ENCODE measurements at regions not wholly inside any gene's neighbourhood (a gene's known extent, or its start where the extent isn't known, plus 50 kb on each side); places are given as distances from the start of the nearest gene placed in this dataset.

- DNase-seq (ENCODE audit: low read depth in 1 of 2, low spot score in 2 of 2), result no peak
- no peaks in the 10 kb centered on the region for H3K9me3 ChIP-seq (replicated peaks)
- no peaks in the 10 kb centered on the region for H3K36me3 ChIP-seq
- no peaks in the 10 kb centered on the region for H3K27me3 ChIP-seq (replicated peaks)
- H3K4me1 ChIP-seq (replicated peaks), result peaks cover 53% of the 10 kb centered on the region
- H3K4me3 ChIP-seq, result no peak overlapping the region
- no peak overlapping the region for H3K27ac ChIP-seq
Measured at GRCh38 chr6:56759521-56759920, 116.8 kb upstream of the DST start.

- no peak overlapping the region for H3K27ac ChIP-seq
- no peak for DNase-seq (ENCODE audit: low read depth in 1 of 2, low spot score in 2 of 2)
- no peaks in the 10 kb centered on the region for H3K9me3 ChIP-seq (replicated peaks)
- H3K4me3 ChIP-seq, result no peak overlapping the region
- no peaks in the 10 kb centered on the region for H3K27me3 ChIP-seq (replicated peaks)
- H3K4me1 ChIP-seq (replicated peaks), result peaks cover 49% of the 10 kb centered on the region
- H3K36me3 ChIP-seq, result no peaks in the 10 kb centered on the region
Measured at GRCh38 chr6:56758553-56758952, 115.9 kb upstream of the DST start.

GRCh38 chr6:56758120-56758519 is 115.4 kb upstream of the DST start:
- Histone ChIP-seq H3K4me3 (no peak overlapping the region), H3K27ac (no peak overlapping the region), H3K36me3 (no peaks in the 10 kb centered on the region), H3K4me1 (replicated peaks) (peaks cover 54% of the 10 kb centered on the region), H3K9me3 (replicated peaks) (no peaks in the 10 kb centered on the region), H3K27me3 (replicated peaks) (no peaks in the 10 kb centered on the region)
- no peak for DNase-seq (ENCODE audit: low read depth in 1 of 2, low spot score in 2 of 2)

DNA sequence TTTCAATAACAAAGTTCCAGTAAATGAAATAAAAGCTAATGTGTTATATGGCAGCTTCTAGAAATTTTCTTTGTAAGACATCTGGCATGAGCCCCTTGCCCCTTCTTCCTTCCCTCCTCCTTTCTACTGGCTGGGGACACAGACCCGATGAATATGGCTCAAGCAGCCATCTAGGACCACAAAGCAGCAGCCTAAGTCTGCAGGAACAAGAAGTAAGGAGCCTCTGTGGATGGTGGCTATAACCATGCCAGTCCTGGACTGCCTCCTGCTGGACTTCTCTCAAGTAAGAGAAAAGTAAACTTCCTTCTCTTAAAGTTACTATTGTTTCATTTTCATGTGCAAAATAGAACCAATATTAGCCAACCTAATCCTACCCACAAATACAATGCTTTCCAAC is 114.9 kb upstream of the DST start:
- Histone ChIP-seq H3K4me1 (replicated peaks) (peaks cover 59% of the 10 kb centered on the region), H3K4me3 (no peak overlapping the region), H3K27me3 (replicated peaks) (no peaks in the 10 kb centered on the region), H3K27ac (no peak overlapping the region), H3K36me3 (no peaks in the 10 kb centered on the region), H3K9me3 (replicated peaks) (no peaks in the 10 kb centered on the region)
- peak in 1 of 2 experiments; percentile 47 for DNase-seq (ENCODE audit: low read depth in 1 of 2, low spot score in 2 of 2)

GRCh38 chr6:56756791-56757587 is 114.3 kb upstream of the DST start:
- H3K36me3 ChIP-seq, result no peaks in the 10 kb centered on the region
- H3K4me1 ChIP-seq (replicated peaks), result peaks cover 65% of the 10 kb centered on the region
- H3K4me3 ChIP-seq, result no peak overlapping the region
- H3K27ac ChIP-seq, result peak overlapping the region; percentile 35
- H3K9me3 ChIP-seq (replicated peaks), result no peaks in the 10 kb centered on the region
- DNase-seq (ENCODE audit: low read depth in 1 of 2, low spot score in 2 of 2), result peak in 1 of 2 experiments; percentile 46
- no peaks in the 10 kb centered on the region for H3K27me3 ChIP-seq (replicated peaks)

DNA sequence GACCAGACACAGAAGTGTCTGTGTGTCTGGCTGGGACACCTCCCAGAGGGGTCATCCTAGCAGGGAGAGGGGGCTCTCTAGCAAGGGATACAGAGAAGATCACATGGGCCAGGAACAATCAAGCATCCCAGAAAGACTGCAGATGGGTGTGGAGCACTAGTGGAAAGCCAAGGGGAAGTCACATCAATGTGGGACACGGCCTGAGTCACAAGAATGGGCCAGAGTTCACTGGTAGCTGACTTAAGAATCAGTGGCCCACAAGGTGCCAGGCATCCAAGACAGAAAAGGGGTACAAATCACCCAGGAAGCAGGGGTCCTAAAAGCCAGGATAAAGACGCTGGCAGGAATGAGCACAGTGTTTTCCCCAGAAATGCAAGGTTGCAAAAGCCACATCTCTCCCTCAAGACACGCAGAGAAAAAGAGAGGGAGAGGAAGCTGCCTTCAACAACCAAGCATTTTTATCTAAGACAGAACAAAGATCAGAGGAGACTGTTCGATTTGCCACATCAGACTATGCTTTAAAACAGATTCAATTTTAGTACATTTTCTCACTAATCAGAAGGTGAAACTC is 113.6 kb upstream of the DST start:
- Histone ChIP-seq H3K4me3 (no peak overlapping the region), H3K27ac (peak overlapping the region; percentile 35), H3K27me3 (replicated peaks) (no peaks in the 10 kb centered on the region), H3K36me3 (no peaks in the 10 kb centered on the region), H3K9me3 (replicated peaks) (no peaks in the 10 kb centered on the region), H3K4me1 (replicated peaks) (peaks cover 71% of the 10 kb centered on the region)
- no peak for DNase-seq (ENCODE audit: low read depth in 1 of 2, low spot score in 2 of 2)

GRCh38 chr6:56755040-56755439 is 112.4 kb upstream of the DST start:
- peaks cover 80% of the 10 kb centered on the region for H3K4me1 ChIP-seq (replicated peaks)
- H3K9me3 ChIP-seq (replicated peaks), result no peaks in the 10 kb centered on the region
- H3K36me3 ChIP-seq, result peaks cover 2% of the 10 kb centered on the region; the same call in 1 of the 2 replicates
- no peaks in the 10 kb centered on the region for H3K27me3 ChIP-seq (replicated peaks)
- H3K27ac ChIP-seq, result no peak overlapping the region
- no peak overlapping the region for H3K4me3 ChIP-seq
- DNase-seq (ENCODE audit: low read depth in 1 of 2, low spot score in 2 of 2), result no peak

GRCh38 chr6:56753811-56754210 is 111.1 kb upstream of the DST start:
- no peaks in the 10 kb centered on the region for H3K9me3 ChIP-seq (replicated peaks)
- no peaks in the 10 kb centered on the region for H3K27me3 ChIP-seq (replicated peaks)
- H3K36me3 ChIP-seq, result peaks cover 3% of the 10 kb centered on the region; the same call in 1 of the 2 replicates
- H3K4me1 ChIP-seq (replicated peaks), result peaks cover 82% of the 10 kb centered on the region
- DNase-seq (ENCODE audit: low read depth in 1 of 2, low spot score in 2 of 2), result no peak
- H3K27ac ChIP-seq, result peak overlapping the region; percentile 24; the same call in 1 of the 2 replicates
- H3K4me3 ChIP-seq, result no peak overlapping the region

DNA sequence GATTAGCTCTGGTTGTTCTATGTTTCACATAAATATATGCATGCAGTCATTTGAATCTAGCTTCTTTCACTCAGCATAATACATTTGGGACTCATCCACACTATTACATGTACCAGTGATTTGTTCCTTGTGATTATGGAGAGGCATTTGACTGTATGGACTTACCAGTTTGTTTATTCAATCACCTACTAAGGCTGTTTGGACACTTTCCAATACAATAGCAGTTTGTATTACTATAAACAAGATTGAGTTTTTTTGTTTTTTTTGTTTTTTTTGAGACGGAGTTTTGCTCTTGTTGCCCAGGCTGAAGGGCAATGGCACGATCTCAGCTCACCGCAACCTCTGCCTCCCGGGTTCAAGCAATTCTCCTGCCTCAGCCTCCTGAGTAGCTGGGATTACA is 109.8 kb upstream of the DST start:
- Histone ChIP-seq H3K4me1 (replicated peaks) (peaks cover 76% of the 10 kb centered on the region), H3K27me3 (replicated peaks) (no peaks in the 10 kb centered on the region), H3K27ac (no peak overlapping the region), H3K9me3 (replicated peaks) (no peaks in the 10 kb centered on the region), H3K36me3 (peaks cover 3% of the 10 kb centered on the region; the same call in 1 of the 2 replicates), H3K4me3 (no peak overlapping the region)
- no peak for DNase-seq (ENCODE audit: low read depth in 1 of 2, low spot score in 2 of 2)

- peak in 1 of 2 experiments; percentile 52 for DNase-seq (ENCODE audit: low read depth in 1 of 2, low spot score in 2 of 2)
- no peaks in the 10 kb centered on the region for H3K9me3 ChIP-seq (replicated peaks)
- no peaks in the 10 kb centered on the region for H3K27me3 ChIP-seq (replicated peaks)
- peaks cover 3% of the 10 kb centered on the region; the same call in 1 of the 2 replicates for H3K36me3 ChIP-seq
- no peak overlapping the region for H3K4me3 ChIP-seq
- H3K4me1 ChIP-seq (replicated peaks), result peaks cover 75% of the 10 kb centered on the region
- no peak overlapping the region for H3K27ac ChIP-seq
Measured at GRCh38 chr6:56752009-56752408, 109.3 kb upstream of the DST start.

- H3K9me3 ChIP-seq (replicated peaks), result no peaks in the 10 kb centered on the region
- H3K36me3 ChIP-seq, result peaks cover 3% of the 10 kb centered on the region; the same call in 1 of the 2 replicates
- no peaks in the 10 kb centered on the region for H3K27me3 ChIP-seq (replicated peaks)
- H3K27ac ChIP-seq, result no peak overlapping the region
- no peak for DNase-seq (ENCODE audit: low read depth in 1 of 2, low spot score in 2 of 2)
- H3K4me3 ChIP-seq, result no peak overlapping the region
- H3K4me1 ChIP-seq (replicated peaks), result peaks cover 72% of the 10 kb centered on the region
Measured at GRCh38 chr6:56751604-56752003, 108.9 kb upstream of the DST start.

DNA sequence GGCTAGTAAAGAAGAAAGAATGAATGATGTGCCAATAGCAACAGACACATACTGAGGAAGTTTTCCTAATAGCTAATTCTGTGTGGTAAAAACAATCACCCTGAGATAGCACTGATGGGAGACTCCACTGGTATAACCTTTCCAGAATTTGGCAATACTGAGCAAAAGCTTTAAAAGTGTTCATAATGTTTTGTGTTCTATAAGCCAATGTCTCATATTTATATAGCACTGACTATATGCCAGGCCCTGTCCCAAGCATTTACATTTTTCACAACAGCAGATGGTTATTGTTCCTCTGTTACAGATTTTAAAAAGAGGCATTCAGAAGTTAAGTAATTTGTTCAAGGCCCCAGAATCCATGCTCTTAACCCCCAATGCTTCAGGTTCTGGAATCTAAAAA is 108.0 kb upstream of the DST start:
- H3K27me3 ChIP-seq (replicated peaks), result no peaks in the 10 kb centered on the region
- DNase-seq (ENCODE audit: low read depth in 1 of 2, low spot score in 2 of 2), result no peak
- no peaks in the 10 kb centered on the region for H3K9me3 ChIP-seq (replicated peaks)
- no peak overlapping the region for H3K4me3 ChIP-seq
- peaks cover 63% of the 10 kb centered on the region for H3K4me1 ChIP-seq (replicated peaks)
- H3K27ac ChIP-seq, result no peak overlapping the region; the same call in 1 of the 2 replicates
- H3K36me3 ChIP-seq, result peaks cover 3% of the 10 kb centered on the region; the same call in 1 of the 2 replicates

- no peaks in the 10 kb centered on the region for H3K9me3 ChIP-seq (replicated peaks)
- peak; percentile 69 to 77 for DNase-seq (ENCODE audit: low read depth in 1 of 2, low spot score in 2 of 2)
- H3K4me1 ChIP-seq (replicated peaks), result peaks cover 59% of the 10 kb centered on the region
Measured at GRCh38 chr6:56749632-56750151, 107.0 kb upstream of the DST start.

More at GRCh38 chr6:56749632-56750151, 107.0 kb upstream of the DST start:
- Histone ChIP-seq H3K27ac (peak overlapping the region; percentile 44), H3K36me3 (peaks cover 3% of the 10 kb centered on the region; the same call in 1 of the 2 replicates), H3K4me3 (no peak overlapping the region), H3K27me3 (replicated peaks) (no peaks in the 10 kb centered on the region)

All from SJSA1 (cell line).